Neural cell (in vitro differentiated cells): ENCODE measurements at regions not wholly inside any gene's neighbourhood (a gene's known extent, or its start where the extent isn't known, plus 50 kb on each side); places are given as distances from the start of the nearest gene placed in this dataset.

Experiments
- H2AFZ ChIP-seq: fragments of 200-600, 300-800 bp; sonication (generic), shearing (Covaris generic); 2 replicates; pipeline ENCODE4 v1.6.0; 2014; ENCODE audit warnings: low read depth, mild to moderate bottlenecking, antibody characterized with exemption, low read length, moderate library complexity
- H3F3A ChIP-seq: fragments of 200-600 bp; shearing (Covaris generic); 2 replicates; pipeline ENCODE4 v1.6.1; 2016; ENCODE audit warnings: mild to moderate bottlenecking, moderate library complexity, mixed read lengths, antibody characterized with exemption, low read length; ENCODE audit not compliant: insufficient read depth, poor library complexity, severe bottlenecking
- H3K27ac ChIP-seq: fragments of 200-600, 300-800 bp; sonication (generic), shearing (Covaris generic); 2 replicates; pipeline ENCODE4 v1.5.1; 2014; ENCODE audit warnings: mild to moderate bottlenecking, low read length, moderate library complexity
- H3K27me3 ChIP-seq: fragments of 300-800, 200-600 bp; sonication (generic), shearing (Covaris generic); 2 replicates; pipeline ENCODE4 v1.6.0; 2014; ENCODE audit warnings: mild to moderate bottlenecking, low read depth, low read length, moderate library complexity; ENCODE audit not compliant: insufficient read depth
- H3K36me3 ChIP-seq: fragments of 300-800, 200-600 bp; sonication (generic), shearing (Covaris generic); 2 replicates; pipeline ENCODE4 v1.5.1; 2014; ENCODE audit warnings: mild to moderate bottlenecking, antibody characterized with exemption, low read length, moderate library complexity; ENCODE audit not compliant: insufficient read depth
- H3K4me2 ChIP-seq: fragments of 300-800, 200-600 bp; sonication (generic), shearing (Covaris generic); 2 replicates; pipeline ENCODE4 v1.6.0; 2014; ENCODE audit warnings: mild to moderate bottlenecking, low read length
- H3K4me3 ChIP-seq: fragments of 300-800, 200-600 bp; sonication (generic), shearing (Covaris generic); 2 replicates; pipeline ENCODE4 v1.5.1; 2014; ENCODE audit warnings: mild to moderate bottlenecking, low read length, moderate library complexity
- H3K79me2 ChIP-seq: fragments of 200-600 bp; shearing (Covaris generic); replicated peaks from 2 replicates; pipeline ENCODE4 v1.6.0; 2014; ENCODE audit warnings: mild to moderate bottlenecking, low read length, moderate library complexity; ENCODE audit not compliant: insufficient read depth
- H3K9ac ChIP-seq: fragments of 300-800, 200-600 bp; sonication (generic), shearing (Covaris generic); 2 replicates; pipeline ENCODE4 v1.6.1; 2016; ENCODE audit warnings: mild to moderate bottlenecking, low read length, mixed read lengths
- H3K9me2 ChIP-seq: fragments of 200-600 bp; shearing (Covaris generic); 2 replicates; pipeline ENCODE4 v1.6.1; 2016; ENCODE audit warnings: mild to moderate bottlenecking, low read length, mixed read lengths; ENCODE audit not compliant: insufficient read depth
- H3K9me3 ChIP-seq: fragments of 200-600, 300-800 bp; sonication (generic), shearing (Covaris generic); 2 replicates; pipeline ENCODE4 v1.6.1; 2016; ENCODE audit warnings: mild to moderate bottlenecking, mixed run types, low read length, moderate library complexity, mixed read lengths
- H4K20me1 ChIP-seq: fragments of 200-600 bp; shearing (Covaris generic); 2 replicates; pipeline ENCODE4 v1.6.1; 2016; ENCODE audit warnings: mild to moderate bottlenecking, mixed run types; ENCODE audit not compliant: insufficient read depth
- EP300 ChIP-seq: fragments of 450-650 bp; conservative IDR thresholded peaks from 2 replicates; pipeline ENCODE4 v1.6.1; 2014; ENCODE audit warnings: antibody characterized with exemption, mild to moderate bottlenecking, moderate library complexity; ENCODE audit not compliant: poor library complexity, severe bottlenecking
- EZH2 ChIP-seq: fragments of 200-600, 300-800 bp; shearing (Covaris generic), sonication (generic); IDR thresholded peaks from 2 replicates; pipeline ENCODE4 v1.6.1; 2014; ENCODE audit warnings: antibody characterized with exemption, low read length, borderline replicate concordance, mild to moderate bottlenecking; ENCODE audit not compliant: insufficient read depth, poor library complexity, severe bottlenecking
- MXI1 ChIP-seq: fragments of 450-650 bp; conservative IDR thresholded peaks from 2 replicates; pipeline ENCODE4 v1.6.1; 2014; ENCODE audit warnings: antibody characterized with exemption, mild to moderate bottlenecking; ENCODE audit not compliant: poor library complexity, severe bottlenecking
- POLR2AphosphoS5 ChIP-seq: IDR thresholded peaks from 2 replicates; pipeline ENCODE4 v1.6.1; 2012
- RAD21 ChIP-seq: fragments of 450-650 bp; conservative IDR thresholded peaks from 2 replicates; pipeline ENCODE4 v1.6.1; 2014; ENCODE audit warnings: antibody characterized with exemption, mild to moderate bottlenecking, moderate library complexity
- SMC3 ChIP-seq: fragments of 450-650 bp; conservative IDR thresholded peaks from 2 replicates; pipeline ENCODE4 v1.6.1; 2014; ENCODE audit warnings: antibody characterized with exemption, mild to moderate bottlenecking, moderate library complexity; ENCODE audit not compliant: poor library complexity
- TAF1 ChIP-seq: IDR thresholded peaks from 2 replicates; pipeline ENCODE4 v1.6.1; 2012; ENCODE audit warnings: low read depth
- TF ChIP-seq, protein P1 (sequence below): IDR thresholded peaks from 2 replicates; pipeline ENCODE4 v1.6.1; 2012; ENCODE audit warnings: borderline replicate concordance
- TF ChIP-seq, protein P2 (sequence below): fragments of 450-650 bp; IDR thresholded peaks from 2 replicates; pipeline ENCODE4 v1.5.1; 2014; ENCODE audit warnings: antibody characterized with exemption, mild to moderate bottlenecking, moderate library complexity; ENCODE audit not compliant: poor library complexity, severe bottlenecking

DNA sequence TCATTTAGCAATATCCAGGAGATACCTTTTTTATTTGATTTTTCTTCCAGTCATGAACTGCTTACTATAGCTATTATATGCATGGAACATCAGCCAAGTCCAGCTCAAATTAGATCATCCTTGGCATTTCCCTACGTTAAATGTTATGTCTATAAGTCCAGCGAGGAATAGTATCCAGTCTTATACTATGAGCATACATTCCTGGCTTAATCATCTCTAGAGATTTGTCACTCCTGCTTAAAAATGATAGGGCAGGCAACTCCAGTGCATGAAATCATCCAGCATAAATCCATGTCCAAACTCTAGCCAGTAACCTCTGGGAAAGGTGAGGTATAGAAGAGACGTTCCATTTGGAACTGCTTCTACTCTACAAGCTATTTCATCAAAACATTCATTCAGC lies 126.7 kb upstream of the VCX2 start:
- no peaks in the 10 kb centered on the region for H3K9me2 ChIP-seq
- no peaks in the 10 kb centered on the region for H3K79me2 ChIP-seq
- no peaks in the 10 kb centered on the region for H3K27me3 ChIP-seq
- no peak overlapping the region for H3K9ac ChIP-seq
- H3K4me3 ChIP-seq, result no peak overlapping the region
- no peaks in the 10 kb centered on the region for H3F3A ChIP-seq
- no peaks in the 10 kb centered on the region for H3K9me3 ChIP-seq
- H3K36me3 ChIP-seq, result no peaks in the 10 kb centered on the region
- H3K4me2 ChIP-seq, result no peak overlapping the region
- no peak for TF ChIP-seq EZH2
- TF ChIP-seq SMC3, result no peak
- TF ChIP-seq RAD21, result no peak
- no peak for TF ChIP-seq POLR2AphosphoS5
- TF ChIP-seq, protein P1, sequence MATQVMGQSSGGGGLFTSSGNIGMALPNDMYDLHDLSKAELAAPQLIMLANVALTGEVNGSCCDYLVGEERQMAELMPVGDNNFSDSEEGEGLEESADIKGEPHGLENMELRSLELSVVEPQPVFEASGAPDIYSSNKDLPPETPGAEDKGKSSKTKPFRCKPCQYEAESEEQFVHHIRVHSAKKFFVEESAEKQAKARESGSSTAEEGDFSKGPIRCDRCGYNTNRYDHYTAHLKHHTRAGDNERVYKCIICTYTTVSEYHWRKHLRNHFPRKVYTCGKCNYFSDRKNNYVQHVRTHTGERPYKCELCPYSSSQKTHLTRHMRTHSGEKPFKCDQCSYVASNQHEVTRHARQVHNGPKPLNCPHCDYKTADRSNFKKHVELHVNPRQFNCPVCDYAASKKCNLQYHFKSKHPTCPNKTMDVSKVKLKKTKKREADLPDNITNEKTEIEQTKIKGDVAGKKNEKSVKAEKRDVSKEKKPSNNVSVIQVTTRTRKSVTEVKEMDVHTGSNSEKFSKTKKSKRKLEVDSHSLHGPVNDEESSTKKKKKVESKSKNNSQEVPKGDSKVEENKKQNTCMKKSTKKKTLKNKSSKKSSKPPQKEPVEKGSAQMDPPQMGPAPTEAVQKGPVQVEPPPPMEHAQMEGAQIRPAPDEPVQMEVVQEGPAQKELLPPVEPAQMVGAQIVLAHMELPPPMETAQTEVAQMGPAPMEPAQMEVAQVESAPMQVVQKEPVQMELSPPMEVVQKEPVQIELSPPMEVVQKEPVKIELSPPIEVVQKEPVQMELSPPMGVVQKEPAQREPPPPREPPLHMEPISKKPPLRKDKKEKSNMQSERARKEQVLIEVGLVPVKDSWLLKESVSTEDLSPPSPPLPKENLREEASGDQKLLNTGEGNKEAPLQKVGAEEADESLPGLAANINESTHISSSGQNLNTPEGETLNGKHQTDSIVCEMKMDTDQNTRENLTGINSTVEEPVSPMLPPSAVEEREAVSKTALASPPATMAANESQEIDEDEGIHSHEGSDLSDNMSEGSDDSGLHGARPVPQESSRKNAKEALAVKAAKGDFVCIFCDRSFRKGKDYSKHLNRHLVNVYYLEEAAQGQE, result no peak
- no peak for TF ChIP-seq TAF1
- no peak for TF ChIP-seq EP300
- TF ChIP-seq, protein P2, sequence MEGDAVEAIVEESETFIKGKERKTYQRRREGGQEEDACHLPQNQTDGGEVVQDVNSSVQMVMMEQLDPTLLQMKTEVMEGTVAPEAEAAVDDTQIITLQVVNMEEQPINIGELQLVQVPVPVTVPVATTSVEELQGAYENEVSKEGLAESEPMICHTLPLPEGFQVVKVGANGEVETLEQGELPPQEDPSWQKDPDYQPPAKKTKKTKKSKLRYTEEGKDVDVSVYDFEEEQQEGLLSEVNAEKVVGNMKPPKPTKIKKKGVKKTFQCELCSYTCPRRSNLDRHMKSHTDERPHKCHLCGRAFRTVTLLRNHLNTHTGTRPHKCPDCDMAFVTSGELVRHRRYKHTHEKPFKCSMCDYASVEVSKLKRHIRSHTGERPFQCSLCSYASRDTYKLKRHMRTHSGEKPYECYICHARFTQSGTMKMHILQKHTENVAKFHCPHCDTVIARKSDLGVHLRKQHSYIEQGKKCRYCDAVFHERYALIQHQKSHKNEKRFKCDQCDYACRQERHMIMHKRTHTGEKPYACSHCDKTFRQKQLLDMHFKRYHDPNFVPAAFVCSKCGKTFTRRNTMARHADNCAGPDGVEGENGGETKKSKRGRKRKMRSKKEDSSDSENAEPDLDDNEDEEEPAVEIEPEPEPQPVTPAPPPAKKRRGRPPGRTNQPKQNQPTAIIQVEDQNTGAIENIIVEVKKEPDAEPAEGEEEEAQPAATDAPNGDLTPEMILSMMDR, result no peak
- TF ChIP-seq MXI1, result no peak
- no peak overlapping the region for H3K27ac ChIP-seq
- no peak overlapping the region for H2AFZ ChIP-seq
- H4K20me1 ChIP-seq, result no peaks in the 10 kb centered on the region

DNA sequence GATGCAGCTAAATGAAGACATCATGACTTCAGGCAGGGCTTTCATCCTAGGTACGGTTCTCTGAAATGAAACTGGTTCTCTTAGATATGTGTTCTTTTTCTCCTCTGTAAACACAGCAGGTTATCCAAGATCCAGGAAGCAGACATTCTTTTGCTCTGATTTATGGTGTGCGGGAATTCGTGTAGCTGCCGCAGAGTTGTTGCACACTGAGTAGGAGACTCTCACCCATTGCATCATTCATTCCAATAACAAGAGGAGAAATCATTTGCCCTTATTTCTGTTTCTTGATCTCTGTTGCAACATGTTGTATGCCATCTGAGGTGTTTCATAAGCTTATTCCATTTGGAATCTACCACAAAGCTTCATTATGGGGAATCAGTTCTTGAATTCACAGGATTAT lies 133.6 kb upstream of the VCX2 start:
- Histone ChIP-seq H3K4me3 (no peak overlapping the region), H3K27ac (no peak overlapping the region)

More for the DNA sequence above, 133.6 kb upstream of the VCX2 start:
- TF ChIP-seq, protein P2, result no peak
- TF ChIP-seq EP300 (no peak), TAF1 (no peak), EZH2 (no peak), SMC3 (no peak), RAD21 (no peak), MXI1 (no peak), POLR2AphosphoS5 (no peak)
- TF ChIP-seq, protein P1, result no peak
- Histone ChIP-seq H3K9me3 (no peaks in the 10 kb centered on the region), H4K20me1 (no peaks in the 10 kb centered on the region), H3K9ac (no peak overlapping the region), H3K36me3 (no peaks in the 10 kb centered on the region), H3K79me2 (no peaks in the 10 kb centered on the region), H3K27me3 (no peaks in the 10 kb centered on the region), H3K9me2 (no peaks in the 10 kb centered on the region), H2AFZ (no peak overlapping the region), H3F3A (no peaks in the 10 kb centered on the region), H3K4me2 (no peak overlapping the region)
